ENCODE measurements at regions not wholly inside any gene's neighbourhood (a gene's known extent, or its start where the extent isn't known, plus 50 kb on each side); places are given as distances from the start of the nearest gene placed in this dataset.

DNA sequence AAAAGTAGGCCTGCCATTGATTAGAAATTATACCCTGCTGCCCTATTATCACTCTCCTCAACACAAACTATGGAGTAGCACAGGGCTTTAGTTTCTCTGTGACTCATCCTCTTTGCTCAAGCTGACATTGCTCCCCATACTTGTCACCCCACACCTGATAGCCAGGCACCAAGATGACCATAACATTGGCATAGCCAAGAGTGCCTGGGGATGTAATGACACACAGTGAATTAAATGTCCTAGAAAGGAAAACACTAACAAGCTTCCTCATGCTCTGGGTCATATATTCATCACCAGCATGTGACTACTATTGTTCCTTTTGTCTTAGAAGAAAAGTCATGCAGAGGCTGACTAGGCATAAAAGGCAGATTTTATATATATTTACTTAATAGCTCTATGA, 137.8 kb upstream of the RND3 start:
- TF ChIP-seq TAF1 (IDR thresholded peaks at IDR 0.05; ENCODE audit: low read depth), result no peak
- no peak for TF ChIP-seq EGR1 (IDR thresholded peaks at IDR 0.05)
- TF ChIP-seq, protein P1, sequence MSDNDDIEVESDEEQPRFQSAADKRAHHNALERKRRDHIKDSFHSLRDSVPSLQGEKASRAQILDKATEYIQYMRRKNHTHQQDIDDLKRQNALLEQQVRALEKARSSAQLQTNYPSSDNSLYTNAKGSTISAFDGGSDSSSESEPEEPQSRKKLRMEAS (IDR thresholded peaks at IDR 0.05), result no peak
- no peak for TF ChIP-seq RAD21 (IDR thresholded peaks at IDR 0.05; ENCODE audit: low read depth)
- no peak for TF ChIP-seq TCF12 (IDR thresholded peaks at IDR 0.05; ENCODE audit: low read depth)
- TF ChIP-seq EP300 (IDR thresholded peaks at IDR 0.05; ENCODE audit: borderline replicate concordance), result no peak
